CD4-positive, alpha-beta T cell treated with Interleukin-15 for 1 hour (primary cell): ENCODE measurements at regions not wholly inside any gene's neighbourhood (a gene's known extent, or its start where the extent isn't known, plus 50 kb on each side); places are given as distances from the start of the nearest gene placed in this dataset.

Source experiments
- DNase-seq: peaks from one replicate; pipeline ENCODE4 v3.0.0-alpha.2; 2020

DNA sequence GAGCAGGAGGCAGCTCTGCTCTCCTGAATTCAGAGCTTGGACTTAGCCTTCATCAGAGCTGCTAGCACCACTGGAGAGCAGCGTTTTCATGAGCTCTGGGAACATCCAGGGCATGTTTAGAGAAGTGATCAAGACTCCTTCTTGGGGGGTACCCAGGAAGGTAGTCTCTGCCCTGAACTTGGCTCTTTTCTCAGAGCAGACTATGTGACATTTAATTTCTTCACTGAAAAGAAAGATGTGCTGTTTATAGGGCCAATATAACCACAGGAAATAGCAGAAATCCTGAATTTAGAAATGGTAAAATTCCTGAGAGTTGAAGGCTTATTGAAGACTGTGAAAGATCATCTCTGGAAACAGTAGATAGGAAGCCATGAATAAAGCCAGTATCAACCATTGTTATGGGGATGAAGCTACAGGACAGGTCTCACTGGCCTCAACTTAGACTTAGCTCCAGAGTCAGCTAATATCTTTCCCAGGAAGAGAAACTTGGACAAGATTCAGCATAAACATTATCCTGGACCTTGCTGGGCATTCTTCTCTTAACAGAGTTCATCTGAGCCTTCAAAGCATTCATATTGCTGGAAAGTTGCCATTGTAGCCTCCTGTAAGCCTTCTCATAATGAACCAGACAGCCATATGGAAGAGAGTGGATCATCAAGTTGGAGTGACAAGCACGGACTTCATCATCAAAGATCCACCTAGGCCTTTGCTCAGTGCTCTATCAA is 386.6 kb upstream of the THBS1 start:
- no peak for DNase-seq

GRCh38 chr15:39195961-39196486 is 384.9 kb upstream of the THBS1 start:
- DNase-seq, result no peak

- DNase-seq, result no peak
Observed at GRCh38 chr15:39198044-39199000, 382.6 kb upstream of the THBS1 start.

DNA sequence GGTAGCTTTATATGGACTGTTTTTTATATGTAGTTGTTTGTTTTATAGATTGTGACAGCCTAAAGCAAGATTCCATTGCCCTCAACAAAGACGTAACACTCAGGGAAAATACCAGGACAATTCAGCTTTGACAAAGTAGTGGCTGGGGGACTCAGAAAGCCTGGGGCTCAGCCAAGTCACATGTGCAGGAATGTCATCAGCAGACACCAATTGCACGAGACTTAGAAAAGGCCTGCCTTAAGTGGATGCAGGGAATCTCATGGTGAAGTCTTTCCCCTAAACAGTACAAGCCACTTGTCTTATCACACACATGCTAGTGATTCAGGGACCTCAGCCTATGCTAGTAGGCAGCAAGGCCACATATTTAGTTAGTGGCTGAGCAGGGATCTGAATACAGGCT is 381.8 kb upstream of the THBS1 start:
- DNase-seq, result no peak

- DNase-seq, result no peak
Observed at GRCh38 chr15:39200586-39200985, 380.3 kb upstream of the THBS1 start.

- no peak for DNase-seq
Observed at GRCh38 chr15:39202641-39203040, 378.2 kb upstream of the THBS1 start.

DNA sequence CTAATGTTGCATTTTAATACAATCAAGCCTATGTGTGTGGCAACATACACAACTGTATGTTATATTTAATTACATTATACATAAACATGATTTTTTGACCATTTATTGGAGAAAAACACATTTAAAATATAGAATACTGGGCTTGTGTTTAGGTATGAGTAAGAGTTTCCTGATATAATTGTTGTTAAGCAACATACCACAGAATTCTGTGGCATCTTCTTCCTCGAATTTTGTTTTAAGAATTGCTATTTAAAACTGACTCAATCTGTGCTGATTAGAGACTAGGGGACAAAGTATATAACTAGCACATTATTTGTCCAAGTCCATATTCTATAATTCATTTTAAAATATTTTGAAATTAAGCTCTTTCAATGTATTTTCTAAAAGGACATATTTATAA is 376.8 kb upstream of the THBS1 start:
- DNase-seq, result no peak

- no peak for DNase-seq
Observed at GRCh38 chr15:39205081-39205480, 375.8 kb upstream of the THBS1 start.

GRCh38 chr15:39205506-39206371 is 375.1 kb upstream of the THBS1 start:
- no peak for DNase-seq

GRCh38 chr15:39207532-39208115 is 373.3 kb upstream of the THBS1 start:
- no peak for DNase-seq

DNA sequence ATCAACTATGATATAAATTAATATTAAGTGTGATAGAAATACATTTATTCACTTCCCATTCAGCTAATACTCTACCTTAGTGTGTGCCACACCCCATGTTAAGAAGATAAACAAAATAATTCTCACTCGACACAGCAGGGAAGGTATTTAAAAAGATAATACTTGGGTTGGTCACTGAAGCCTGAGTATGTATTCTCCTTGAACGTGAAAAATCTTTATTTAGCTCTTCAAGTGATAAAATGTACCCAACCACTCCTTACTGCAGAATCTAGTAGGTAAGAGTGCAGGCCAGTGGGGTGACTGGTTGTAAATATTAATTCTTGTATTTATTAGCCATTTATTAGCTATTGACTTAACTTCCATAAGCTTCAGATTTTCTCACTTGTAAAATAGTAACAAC is 372.7 kb upstream of the THBS1 start:
- DNase-seq, result no peak

GRCh38 chr15:39209548-39210211 is 371.2 kb upstream of the THBS1 start:
- DNase-seq, result no peak

DNA sequence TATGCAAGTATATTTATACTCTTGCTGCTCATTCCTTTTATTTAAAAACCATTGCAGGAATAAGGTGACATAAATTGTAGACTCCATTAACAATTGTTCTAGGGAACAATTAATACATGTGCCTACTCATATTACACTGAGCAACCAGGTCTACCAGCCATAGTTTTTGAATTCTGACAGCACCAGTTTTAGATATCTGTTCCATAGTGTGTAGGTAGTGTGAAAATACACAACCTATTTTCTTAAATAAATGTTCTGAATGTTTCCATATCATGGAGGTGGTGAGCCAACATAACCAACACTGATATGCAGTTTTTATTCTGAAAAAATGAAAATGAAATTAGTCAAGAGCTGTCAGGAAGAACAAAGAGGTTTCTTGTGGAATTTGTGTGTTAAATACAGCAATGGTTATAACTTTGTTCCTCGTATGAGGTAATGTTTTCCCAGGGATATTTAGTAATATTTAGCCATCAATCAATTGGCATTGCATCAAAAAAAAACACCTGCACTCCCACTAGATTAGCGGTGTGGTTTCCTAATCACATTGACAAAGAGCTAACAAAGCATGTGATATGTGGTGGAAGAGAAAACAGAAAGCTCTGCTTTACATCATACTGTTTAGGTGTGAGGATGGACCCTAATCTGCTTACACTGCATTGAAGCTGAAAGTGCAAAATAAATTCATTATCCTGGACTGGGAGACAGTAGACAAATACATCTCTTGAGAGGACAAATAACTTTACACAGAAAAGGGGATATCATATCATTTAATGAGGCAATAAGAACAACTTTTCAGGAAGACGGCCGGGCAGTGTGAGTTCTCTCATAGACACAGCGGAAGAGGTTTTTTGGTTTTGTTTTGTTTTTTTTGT is 369.5 kb upstream of the THBS1 start:
- DNase-seq, result no peak

- no peak for DNase-seq
Observed at GRCh38 chr15:39213385-39213840, 367.5 kb upstream of the THBS1 start.

DNA sequence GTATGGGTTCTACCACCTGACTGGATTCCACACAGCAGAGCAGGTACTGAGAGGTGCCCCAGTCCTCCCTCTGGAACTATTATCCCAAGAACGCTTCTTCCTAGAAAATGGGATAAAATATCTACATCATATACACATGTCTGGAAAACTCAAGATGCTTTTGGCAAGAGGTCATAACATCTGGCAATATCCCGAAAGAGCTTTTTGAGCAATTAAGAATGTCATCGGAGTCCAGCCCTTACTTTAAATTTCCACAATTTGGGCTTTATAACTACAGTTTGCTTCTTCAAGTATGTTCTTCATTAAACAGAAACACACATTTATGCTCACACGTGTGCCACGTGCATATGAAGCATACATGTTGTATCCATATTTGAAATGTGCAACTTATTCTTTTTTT is 365.9 kb upstream of the THBS1 start:
- no peak for DNase-seq

GRCh38 chr15:39216816-39217215 is 364.1 kb upstream of the THBS1 start:
- no peak for DNase-seq

DNA sequence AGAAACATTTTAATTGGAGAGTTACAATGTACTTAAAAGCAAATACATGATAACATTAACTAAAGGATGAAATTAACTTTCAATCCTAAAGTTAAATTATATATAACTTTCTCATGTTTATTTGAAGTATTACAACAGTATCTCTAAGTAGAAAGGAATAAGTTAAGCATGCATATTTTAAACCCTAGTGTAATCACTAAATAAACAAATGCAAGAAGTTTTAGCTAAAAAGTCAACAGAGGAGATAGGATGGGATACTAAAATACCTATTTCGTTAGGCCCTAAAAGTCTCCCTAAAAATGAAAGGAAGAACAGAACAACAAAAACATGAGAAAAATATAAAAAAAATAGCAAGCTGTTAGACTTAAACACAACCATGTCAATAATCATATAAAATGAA is 361.3 kb upstream of the THBS1 start:
- DNase-seq, result no peak

DNA sequence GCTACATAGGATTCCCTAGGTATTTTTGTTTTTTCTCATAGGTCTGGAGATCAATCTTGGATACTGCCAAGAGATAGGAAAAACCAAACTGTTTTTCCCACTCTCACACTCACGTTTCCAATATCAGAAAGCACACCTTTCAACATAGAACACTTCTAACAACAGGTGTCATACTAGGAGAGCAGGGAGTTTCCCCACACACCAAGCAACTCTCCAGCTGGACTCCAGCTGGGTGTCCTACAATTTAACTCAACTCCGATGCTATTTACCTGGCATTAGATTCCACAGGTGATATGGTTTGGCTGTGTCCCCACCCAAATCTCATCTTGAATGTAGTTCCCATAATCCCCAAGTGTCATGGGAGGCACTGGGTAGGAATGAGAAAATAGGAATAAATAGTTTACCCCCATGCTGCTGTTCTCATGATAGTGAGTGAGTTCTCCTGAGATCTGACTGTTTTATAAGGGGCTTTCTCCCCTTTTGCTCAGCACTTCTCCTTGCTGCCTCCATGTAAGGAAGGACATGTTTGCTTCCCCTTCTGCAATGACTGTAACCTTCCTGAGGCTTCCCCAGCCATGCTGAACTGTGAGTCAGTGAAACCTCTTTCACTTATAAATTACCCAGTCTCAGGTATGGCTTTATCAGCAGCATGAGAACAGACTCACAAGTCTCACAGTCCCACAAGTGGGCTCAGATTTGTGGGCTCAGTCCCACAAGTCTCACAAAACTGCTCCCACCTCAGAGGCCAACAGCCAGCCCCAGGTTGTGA is 354.5 kb upstream of the THBS1 start:
- DNase-seq, result no peak

GRCh38 chr15:39227001-39227400 is 353.9 kb upstream of the THBS1 start:
- DNase-seq, result no peak

- no peak for DNase-seq
Observed at GRCh38 chr15:39228889-39229288, 352.0 kb upstream of the THBS1 start.
